Stimulated activated CD4-positive, alpha-beta T cell treated with anti-CD3 and anti-CD28 coated beads, Interleukin-2, amount 100 ng/mL, for 4 hours (primary cell): ENCODE measurements at regions not wholly inside any gene's neighbourhood (a gene's known extent, or its start where the extent isn't known, plus 50 kb on each side); places are given as distances from the start of the nearest gene placed in this dataset.
A peak's percentile ranks its signal among the peaks of the same experiment; 100 is the strongest.
"Not testable (repeated sequence)": the region's sequence is repeated elsewhere in the genome, so short reads cannot be mapped to it uniquely, and the experiment has no call there.

Experiments
- DNase-seq: peaks from one replicate; pipeline ENCODE4 v3.0.0-alpha.2; 2020; ENCODE audit warnings: low read depth

GRCh38 chr12:46087916-46088439 lies 97.6 kb upstream of the SCAF11 start:
- no peak for DNase-seq

- DNase-seq = no peak
These were observed 94.6 kb upstream of the SCAF11 start for GRCh38 chr12:46084666-46085631.

GRCh38 chr12:46082490-46083200 lies 92.3 kb upstream of the SCAF11 start:
- no peak for DNase-seq

GRCh38 chr12:46073321-46073720 lies 82.9 kb upstream of the SCAF11 start:
- no peak for DNase-seq

GRCh38 chr12:46071769-46072624 lies 81.6 kb upstream of the SCAF11 start:
- DNase-seq = peak; percentile 36

GRCh38 chr12:46071335-46071734 lies 81.0 kb upstream of the SCAF11 start:
- no peak for DNase-seq

GRCh38 chr12:46067094-46067493 lies 76.7 kb upstream of the SCAF11 start:
- DNase-seq = no peak

GRCh38 chr12:46065412-46066166 lies 75.2 kb upstream of the SCAF11 start:
- no peak for DNase-seq

GRCh38 chr12:46064548-46064947 lies 74.2 kb upstream of the SCAF11 start:
- no peak for DNase-seq

GRCh38 chr12:46058697-46059096 lies 68.3 kb upstream of the SCAF11 start:
- DNase-seq = not testable (repeated sequence)

GRCh38 chr12:46050805-46051204 lies 60.4 kb upstream of the SCAF11 start:
- no peak for DNase-seq

- no peak for DNase-seq
These were observed 59.3 kb upstream of the SCAF11 start for GRCh38 chr12:46049665-46050064.

- DNase-seq = no peak
These were observed 56.1 kb upstream of the SCAF11 start for GRCh38 chr12:46046436-46046835.

GRCh38 chr12:46043972-46044520 lies 53.7 kb upstream of the SCAF11 start:
- DNase-seq = no peak
